Osteoblast (primary cell): ENCODE measurements at regions not wholly inside any gene's neighbourhood (a gene's known extent, or its start where the extent isn't known, plus 50 kb on each side); places are given as distances from the start of the nearest gene placed in this dataset.

ENCODE experiments used
- DNase-seq: peaks from one replicate; pipeline ENCODE4 v3.0.0; 2011; ENCODE audit warnings: low spot score, mixed read lengths; ENCODE audit not compliant: insufficient read length; ENCODE audit errors: missing footprints
- H2AFZ ChIP-seq: 2 replicates; pipeline ENCODE4 v1.6.0; 2011; ENCODE audit warnings: mild to moderate bottlenecking, low read length
- H3K27ac ChIP-seq: 2 replicates; pipeline ENCODE4 v1.5.1; 2011; ENCODE audit warnings: mild to moderate bottlenecking, low read depth, low read length, moderate library complexity
- H3K27me3 ChIP-seq: 2 replicates; pipeline ENCODE4 v1.6.0; 2012; ENCODE audit warnings: mild to moderate bottlenecking, control low read depth, inconsistent platforms, low read length, moderate library complexity; ENCODE audit not compliant: insufficient read depth
- H3K36me3 ChIP-seq: 2 replicates; pipeline ENCODE4 v1.5.1; 2011; ENCODE audit warnings: mild to moderate bottlenecking, low read length, control low read depth, moderate library complexity; ENCODE audit not compliant: insufficient read depth
- H3K4me1 ChIP-seq: 2 replicates; pipeline ENCODE4 v1.5.1; 2011; ENCODE audit warnings: mild to moderate bottlenecking, low read length, control low read depth, moderate library complexity; ENCODE audit not compliant: insufficient read depth
- H3K4me2 ChIP-seq: 2 replicates; pipeline ENCODE4 v1.6.0; 2011; ENCODE audit warnings: mild to moderate bottlenecking, low read length; ENCODE audit not compliant: insufficient read depth
- H3K4me3 ChIP-seq: fragments of 200-600 bp; sonication (generic); 3 replicates; pipeline ENCODE4 v1.5.1; 2012; ENCODE audit warnings: mild to moderate bottlenecking, low read length, inconsistent platforms; ENCODE audit not compliant: insufficient read depth
- H3K79me2 ChIP-seq: 2 replicates; pipeline ENCODE4 v1.6.0; 2012; ENCODE audit warnings: mild to moderate bottlenecking, low read length, control low read depth, inconsistent platforms; ENCODE audit not compliant: insufficient read depth
- H3K9me3 ChIP-seq: 2 replicates; pipeline ENCODE4 v1.5.1; 2011; ENCODE audit warnings: low read depth, low read length, control low read depth
- H4K20me1 ChIP-seq: 2 replicates; pipeline ENCODE4 v1.6.0; 2012; ENCODE audit warnings: mild to moderate bottlenecking, low read length, control low read depth; ENCODE audit not compliant: insufficient read depth
- TF ChIP-seq, protein P1 (sequence below): IDR thresholded peaks from 2 replicates; pipeline ENCODE4 v1.5.1; 2011; ENCODE audit warnings: mild to moderate bottlenecking, low read depth, low read length, moderate library complexity; ENCODE audit errors: extremely low read depth

DNA sequence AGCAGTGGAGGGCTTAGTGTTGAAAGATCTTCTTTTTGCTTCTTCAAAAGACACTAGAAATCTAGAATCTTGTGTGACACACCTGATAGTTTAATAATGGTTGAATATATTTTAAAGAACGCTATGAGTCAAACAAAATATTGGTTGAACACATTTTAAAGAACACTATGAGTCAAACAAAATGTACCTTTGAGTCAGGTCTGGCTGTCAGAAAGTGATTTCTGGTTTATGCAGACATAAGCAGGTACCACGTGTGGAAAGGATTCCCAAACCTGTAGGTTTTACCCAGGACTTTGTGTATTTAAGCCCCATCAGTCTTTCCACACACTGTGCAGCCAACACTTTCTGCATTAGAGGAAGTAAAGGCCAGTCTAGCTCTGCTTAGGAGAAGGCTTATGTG, 366.7 kb upstream of the TENM4 start:
- H3K79me2 ChIP-seq: no peaks in the 10 kb centered on the region
- H3K4me1 ChIP-seq: no peaks in the 10 kb centered on the region
- TF ChIP-seq, protein P1, sequence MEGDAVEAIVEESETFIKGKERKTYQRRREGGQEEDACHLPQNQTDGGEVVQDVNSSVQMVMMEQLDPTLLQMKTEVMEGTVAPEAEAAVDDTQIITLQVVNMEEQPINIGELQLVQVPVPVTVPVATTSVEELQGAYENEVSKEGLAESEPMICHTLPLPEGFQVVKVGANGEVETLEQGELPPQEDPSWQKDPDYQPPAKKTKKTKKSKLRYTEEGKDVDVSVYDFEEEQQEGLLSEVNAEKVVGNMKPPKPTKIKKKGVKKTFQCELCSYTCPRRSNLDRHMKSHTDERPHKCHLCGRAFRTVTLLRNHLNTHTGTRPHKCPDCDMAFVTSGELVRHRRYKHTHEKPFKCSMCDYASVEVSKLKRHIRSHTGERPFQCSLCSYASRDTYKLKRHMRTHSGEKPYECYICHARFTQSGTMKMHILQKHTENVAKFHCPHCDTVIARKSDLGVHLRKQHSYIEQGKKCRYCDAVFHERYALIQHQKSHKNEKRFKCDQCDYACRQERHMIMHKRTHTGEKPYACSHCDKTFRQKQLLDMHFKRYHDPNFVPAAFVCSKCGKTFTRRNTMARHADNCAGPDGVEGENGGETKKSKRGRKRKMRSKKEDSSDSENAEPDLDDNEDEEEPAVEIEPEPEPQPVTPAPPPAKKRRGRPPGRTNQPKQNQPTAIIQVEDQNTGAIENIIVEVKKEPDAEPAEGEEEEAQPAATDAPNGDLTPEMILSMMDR: no peak
- no peak for DNase-seq
- no peak overlapping the region for H3K4me2 ChIP-seq
- H4K20me1 ChIP-seq: no peaks in the 10 kb centered on the region
- no peak overlapping the region for H3K27ac ChIP-seq
- no peaks in the 10 kb centered on the region for H3K36me3 ChIP-seq
- H2AFZ ChIP-seq: no peak overlapping the region
- H3K9me3 ChIP-seq: no peaks in the 10 kb centered on the region
- no peaks in the 10 kb centered on the region for H3K27me3 ChIP-seq
- no peak overlapping the region for H3K4me3 ChIP-seq

DNA sequence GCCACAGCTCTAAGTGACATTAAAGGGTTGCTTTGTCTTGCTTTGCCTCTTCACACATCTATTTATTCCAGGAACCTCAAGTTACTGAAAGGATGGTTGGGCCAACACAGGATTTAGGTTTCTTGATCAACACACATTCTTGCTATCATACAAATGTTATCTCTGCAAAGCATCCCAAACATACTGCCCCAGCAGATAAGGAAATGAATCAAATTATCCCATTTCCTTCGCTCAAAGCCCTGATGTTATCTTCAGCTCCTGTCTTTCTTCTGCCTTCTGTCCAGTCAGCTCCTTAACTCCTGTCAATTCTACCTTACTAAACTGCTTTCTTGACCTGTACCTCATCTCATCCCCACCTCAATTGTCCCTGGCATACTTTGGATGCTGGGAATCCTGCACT, 355.9 kb upstream of the TENM4 start:
- H3K27me3 ChIP-seq: no peaks in the 10 kb centered on the region
- TF ChIP-seq, protein P1: no peak
- no peak overlapping the region for H3K4me2 ChIP-seq
- H3K9me3 ChIP-seq: no peaks in the 10 kb centered on the region
- no peak for DNase-seq
- no peaks in the 10 kb centered on the region for H3K4me1 ChIP-seq
- H3K36me3 ChIP-seq: no peaks in the 10 kb centered on the region
- no peaks in the 10 kb centered on the region for H3K79me2 ChIP-seq
- H2AFZ ChIP-seq: no peak overlapping the region
- no peaks in the 10 kb centered on the region for H4K20me1 ChIP-seq
- no peak overlapping the region for H3K27ac ChIP-seq
- H3K4me3 ChIP-seq: no peak overlapping the region

DNA sequence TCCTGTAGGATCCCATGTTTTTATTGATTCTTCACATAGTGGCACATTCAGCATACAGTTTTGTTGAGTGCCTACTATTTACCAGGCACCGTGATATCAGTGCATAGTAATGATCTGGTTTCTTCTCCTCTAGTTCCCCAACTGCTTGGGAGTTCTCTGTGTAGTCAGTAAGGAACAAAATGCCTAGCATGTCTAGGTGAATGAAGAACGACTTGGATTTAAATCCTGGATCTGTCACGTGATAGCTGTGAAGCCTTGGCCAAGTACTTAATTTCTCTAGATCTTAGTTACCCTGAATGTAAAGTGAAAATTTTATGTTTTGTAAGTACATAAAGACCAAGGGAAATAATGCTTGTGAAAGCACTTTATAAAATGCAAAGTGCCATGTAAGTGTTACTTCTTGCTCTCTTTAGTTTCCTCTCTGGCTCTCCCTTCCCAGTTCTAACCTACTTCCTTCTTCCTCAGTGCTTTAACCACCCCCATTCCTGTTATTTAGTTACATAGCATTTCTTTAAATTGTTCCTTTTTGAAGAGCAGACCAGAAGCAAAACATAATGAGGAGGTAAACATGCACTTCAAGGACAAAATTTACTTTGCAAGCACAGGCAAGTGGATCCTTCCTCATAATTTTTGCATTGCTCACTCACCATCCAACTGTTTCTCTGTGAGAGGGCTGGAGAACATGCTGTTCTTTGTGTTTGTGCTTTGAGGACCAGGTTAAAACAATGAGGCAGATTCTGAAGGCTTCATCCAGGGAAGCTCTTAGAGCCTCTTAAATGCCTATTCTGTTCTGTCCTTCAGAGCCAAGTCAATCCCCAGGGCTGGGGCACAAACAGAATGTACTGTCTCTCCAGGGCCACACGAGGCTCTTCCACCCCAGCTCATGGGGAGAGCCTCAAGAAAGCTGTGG, 353.9 kb upstream of the TENM4 start:
- no peaks in the 10 kb centered on the region for H3K36me3 ChIP-seq
- no peak overlapping the region for H3K4me3 ChIP-seq
- no peaks in the 10 kb centered on the region for H3K9me3 ChIP-seq
- H3K27ac ChIP-seq: no peak overlapping the region
- no peaks in the 10 kb centered on the region for H3K79me2 ChIP-seq
- H4K20me1 ChIP-seq: no peaks in the 10 kb centered on the region
- H3K4me1 ChIP-seq: no peaks in the 10 kb centered on the region
- no peak overlapping the region for H3K4me2 ChIP-seq
- DNase-seq: no peak
- TF ChIP-seq, protein P1: no peak
- H2AFZ ChIP-seq: no peak overlapping the region
- no peaks in the 10 kb centered on the region for H3K27me3 ChIP-seq

DNA sequence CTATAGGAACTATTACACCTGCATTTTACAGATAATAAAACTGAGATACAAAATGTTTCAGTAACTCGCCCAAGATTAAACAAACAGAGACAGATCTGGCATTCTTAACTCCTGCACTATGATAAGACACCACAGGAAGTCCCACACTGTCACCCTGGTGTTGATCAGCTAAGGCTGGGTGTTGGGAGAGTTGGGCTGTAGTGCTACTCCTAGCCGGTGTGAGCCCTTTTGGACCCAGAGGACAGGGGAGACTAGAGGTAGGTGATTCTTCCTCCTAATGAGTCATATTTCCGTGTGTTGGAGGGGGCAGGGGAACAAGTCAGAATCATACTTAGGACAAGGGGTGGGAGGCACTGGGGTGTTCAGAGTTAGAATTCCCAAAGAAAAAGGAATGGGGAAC, 353.2 kb upstream of the TENM4 start:
- Histone ChIP-seq H3K4me2 (no peak overlapping the region), H3K9me3 (no peaks in the 10 kb centered on the region), H3K4me3 (no peak overlapping the region), H3K36me3 (no peaks in the 10 kb centered on the region), H3K4me1 (no peaks in the 10 kb centered on the region), H2AFZ (no peak overlapping the region), H3K79me2 (no peaks in the 10 kb centered on the region), H3K27ac (no peak overlapping the region), H3K27me3 (no peaks in the 10 kb centered on the region), H4K20me1 (no peaks in the 10 kb centered on the region)
- no peak for DNase-seq
- TF ChIP-seq, protein P1: no peak
